HG02852 (cell line): ENCODE measurements at regions not wholly inside any gene's neighbourhood (a gene's known extent, or its start where the extent isn't known, plus 50 kb on each side); places are given as distances from the start of the nearest gene placed in this dataset.
A peak's percentile ranks its signal among the peaks of the same experiment; 100 is the strongest.

Experiments
- ATAC-seq: cut with Tn5 transposase; IDR thresholded peaks from one replicate; pipeline ENCODE4 v1.9.1; 2021; ENCODE audit warnings: mild to moderate bottlenecking, moderate library complexity; ENCODE audit not compliant: unreplicated experiment

GRCh38 chr4:144562019-144562705, 83.8 kb upstream of the HHIP start:
- no peak for ATAC-seq

DNA sequence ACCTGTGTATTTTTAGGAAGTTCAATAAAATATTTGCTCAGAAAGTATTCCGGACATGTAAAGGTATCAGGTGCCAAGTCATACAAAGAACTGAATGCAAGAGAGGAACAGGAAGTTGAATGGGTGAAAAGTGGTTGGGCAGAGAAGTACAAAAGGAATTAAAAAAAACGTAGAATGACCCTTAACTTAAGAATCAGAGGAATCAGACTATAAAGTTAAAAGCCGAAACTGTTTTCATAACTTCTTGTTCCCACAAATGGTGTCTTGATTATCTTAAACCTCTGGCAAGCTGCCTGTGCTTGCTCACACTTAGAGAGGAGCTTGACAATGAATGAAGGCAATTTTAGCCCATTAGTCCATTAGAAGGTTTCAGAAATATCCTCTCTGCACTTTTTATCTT, 81.6 kb upstream of the HHIP start:
- ATAC-seq: no peak

DNA sequence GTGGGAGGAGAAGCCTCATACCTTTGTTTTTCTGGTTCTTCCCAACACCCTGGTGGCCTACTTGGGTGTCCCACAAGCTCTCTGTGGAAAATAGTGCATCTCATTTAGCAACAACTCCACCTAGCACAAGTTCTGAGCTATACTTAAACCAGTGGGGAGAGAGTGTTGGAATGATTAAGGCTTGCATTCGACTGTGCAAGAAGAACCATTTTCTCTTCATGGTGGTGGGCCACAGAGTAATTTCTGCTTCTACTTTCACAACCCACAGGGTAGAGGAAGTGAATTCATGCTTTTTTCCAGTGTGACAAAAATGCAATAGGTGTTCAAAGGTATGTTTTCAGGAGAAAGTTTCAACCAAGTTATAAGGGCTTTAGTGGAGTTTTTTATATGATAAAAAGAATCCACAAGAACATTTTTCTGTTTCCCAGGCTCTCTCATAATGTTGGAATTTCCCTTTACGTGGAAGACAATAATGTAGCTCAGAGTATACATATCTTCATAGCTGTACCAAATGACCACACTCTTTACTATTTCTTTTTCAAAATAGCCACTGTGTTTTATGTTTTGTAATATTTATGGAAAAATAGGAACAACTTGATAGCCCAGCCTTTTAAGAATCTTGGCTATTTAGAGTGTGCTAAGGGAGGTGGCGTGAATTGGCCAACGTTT, 80.3 kb upstream of the HHIP start:
- peak; percentile 83 for ATAC-seq

GRCh38 chr4:144572660-144573059, 73.3 kb upstream of the HHIP start:
- ATAC-seq: no peak

GRCh38 chr4:144574000-144574399, 72.0 kb upstream of the HHIP start:
- ATAC-seq: peak; percentile 66

DNA sequence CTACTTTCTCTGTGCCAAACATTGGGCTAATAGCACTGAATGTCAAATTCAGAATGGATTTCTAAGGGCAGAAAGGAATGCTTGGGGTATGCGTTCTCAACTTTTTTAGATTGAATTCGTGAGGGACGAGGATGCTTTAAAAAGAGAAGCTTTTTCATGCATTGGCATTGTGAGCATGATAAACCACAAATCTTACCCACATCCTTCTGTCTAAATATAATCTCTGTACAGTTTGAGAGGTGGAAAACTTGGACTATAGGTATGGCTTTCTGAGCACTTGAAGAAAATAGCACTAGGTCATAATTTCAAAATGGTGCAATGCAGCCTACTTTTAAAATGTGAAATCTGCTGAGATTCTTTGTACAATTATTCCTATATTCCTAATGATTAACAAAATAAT, 71.4 kb upstream of the HHIP start:
- ATAC-seq: no peak

DNA sequence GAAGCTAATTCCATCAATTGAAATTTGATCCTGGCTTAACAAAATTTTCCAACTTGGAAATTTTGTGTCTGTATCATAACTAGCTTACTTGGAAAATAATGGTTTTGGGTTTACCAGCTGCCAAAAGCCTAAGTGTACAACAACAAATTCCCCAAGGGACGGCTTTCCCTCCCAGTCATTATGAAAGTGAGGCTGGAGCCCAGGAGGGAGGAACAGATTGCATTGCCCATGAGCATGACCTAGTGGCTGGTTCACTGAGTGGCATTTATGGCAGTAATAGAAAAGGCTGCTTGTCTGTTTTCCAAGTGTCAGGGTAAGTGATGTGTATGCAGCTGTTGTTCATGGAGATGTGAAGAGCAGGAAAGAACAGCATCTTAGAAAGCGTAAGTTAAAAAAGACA, 70.8 kb upstream of the HHIP start:
- ATAC-seq: peak; percentile 65

- no peak for ATAC-seq
Measured at GRCh38 chr4:144578681-144579080, 67.3 kb upstream of the HHIP start.

GRCh38 chr4:144579411-144580030, 66.4 kb upstream of the HHIP start:
- ATAC-seq: no peak

GRCh38 chr4:144580430-144580829, 65.5 kb upstream of the HHIP start:
- ATAC-seq: no peak

GRCh38 chr4:144582105-144582850, 63.7 kb upstream of the HHIP start:
- ATAC-seq: no peak

- ATAC-seq: no peak
Measured at GRCh38 chr4:144582975-144583374, 63.0 kb upstream of the HHIP start.

DNA sequence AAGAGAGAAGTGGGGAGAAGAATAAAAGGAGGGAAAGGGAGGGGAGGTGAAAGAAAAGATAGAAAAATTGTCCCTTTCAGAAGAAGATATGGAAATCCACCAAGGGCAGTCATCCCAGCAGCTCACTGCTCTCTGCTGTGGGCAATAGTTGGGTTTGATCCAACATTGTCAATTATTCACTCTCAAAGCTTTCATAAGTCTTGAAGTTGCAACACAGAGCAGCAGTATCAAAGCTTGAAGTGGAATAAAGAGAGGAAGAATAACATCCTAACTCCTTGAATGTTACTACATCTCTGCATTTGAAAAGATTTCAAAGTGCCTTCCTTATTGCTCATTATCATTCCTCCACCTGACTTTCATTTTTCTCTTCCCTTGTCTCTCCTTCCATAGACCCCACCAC, 62.3 kb upstream of the HHIP start:
- ATAC-seq: no peak

DNA sequence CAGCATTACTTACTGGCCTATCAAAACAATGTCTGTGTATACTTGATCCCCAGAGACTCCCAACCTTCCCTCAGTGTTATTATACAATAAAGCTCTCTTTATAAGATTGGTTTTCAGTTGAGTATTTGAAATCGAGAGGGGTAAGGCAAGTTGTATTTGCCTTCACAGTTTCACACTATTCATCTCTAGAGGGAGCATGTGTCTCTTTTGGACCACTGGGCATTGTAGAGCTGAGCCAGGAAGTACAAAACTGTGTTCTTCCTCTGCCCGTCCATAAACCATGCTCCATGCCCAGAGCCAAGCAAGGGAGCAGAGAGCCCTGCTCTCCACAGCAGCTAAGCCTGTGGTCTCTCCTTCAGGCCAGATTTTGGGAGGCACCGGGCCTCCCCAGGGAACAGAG, 61.5 kb upstream of the HHIP start:
- no peak for ATAC-seq

GRCh38 chr4:144589512-144589911, 56.4 kb upstream of the HHIP start:
- ATAC-seq: no peak

DNA sequence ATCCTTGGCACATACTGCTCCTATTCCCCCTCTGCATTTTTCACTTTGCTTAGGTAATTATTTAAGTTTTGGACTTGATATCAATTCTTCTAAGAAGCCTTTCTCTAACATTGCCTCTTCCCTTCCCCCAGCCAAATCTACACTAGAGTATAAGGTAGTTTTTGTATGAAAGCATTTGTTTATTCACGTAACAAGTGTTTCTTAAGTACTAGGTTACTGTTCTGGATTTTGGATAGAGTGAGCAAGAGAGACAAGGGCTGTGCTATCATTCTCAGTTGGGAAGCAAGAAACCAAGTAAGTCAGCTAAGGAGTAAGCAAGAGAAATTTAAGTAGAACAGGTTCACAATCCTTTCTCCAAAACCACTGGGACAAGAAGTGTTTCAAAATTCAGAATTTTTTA, 55.9 kb upstream of the HHIP start:
- no peak for ATAC-seq

DNA sequence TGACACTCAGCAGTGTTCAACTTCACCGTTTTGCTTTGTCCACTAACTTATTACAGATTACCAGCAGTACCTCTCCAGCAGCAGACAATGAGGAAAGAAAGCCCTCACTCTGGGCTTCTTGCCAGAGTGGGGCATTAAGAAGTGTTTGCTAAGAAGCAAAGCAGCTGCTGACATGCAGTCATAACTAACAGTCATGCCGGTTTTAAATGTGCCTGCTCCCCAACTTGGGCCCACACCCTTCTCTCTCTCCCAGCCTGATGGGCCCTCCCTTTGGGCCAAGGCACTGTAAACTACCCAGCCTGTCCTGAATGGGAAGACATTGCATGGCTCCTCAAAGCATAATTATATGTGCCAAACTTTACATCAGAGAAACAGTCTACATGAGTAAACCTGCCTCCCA, 54.6 kb upstream of the HHIP start:
- no peak for ATAC-seq

DNA sequence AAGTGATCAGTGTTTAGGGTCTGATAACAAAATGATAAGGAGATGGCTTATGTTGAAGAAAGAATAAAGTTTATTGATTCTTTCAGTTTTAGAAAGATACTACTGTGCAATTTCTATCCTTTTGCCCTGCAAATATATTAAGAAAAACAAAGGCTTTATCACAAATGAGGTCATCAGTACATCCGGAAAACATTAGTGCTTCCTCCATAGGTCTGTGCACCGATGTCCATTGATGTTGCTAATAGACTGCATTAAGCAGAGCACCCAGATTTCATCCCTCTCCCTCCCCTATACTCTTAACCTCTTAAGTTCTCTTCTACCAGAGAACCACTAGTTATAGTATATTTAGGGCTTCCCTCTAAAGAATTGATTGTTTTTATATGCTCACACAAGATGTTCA, 53.7 kb upstream of the HHIP start:
- no peak for ATAC-seq

- no peak for ATAC-seq
Measured at GRCh38 chr4:144594471-144594986, 51.4 kb upstream of the HHIP start.

GRCh38 chr4:144595681-144596080, 50.3 kb upstream of the HHIP start:
- no peak for ATAC-seq
